Natural killer cell treated with Interleukin-12 subunit alpha and Interleukin-12 subunit beta and Interleukin-15 and Interleukin-18, amount 100 ng/mL, for 72 hours (primary cell): ENCODE measurements at regions not wholly inside any gene's neighbourhood (a gene's known extent, or its start where the extent isn't known, plus 50 kb on each side); places are given as distances from the start of the nearest gene placed in this dataset.

Experiments
- ATAC-seq, 2 donors: fragments of 150-1000 bp; cut with Tn5 transposase in 1 of 2; sonication (Bioruptor Pico), chemical (Tn5 transposase) in 1 of 2; 2 replicates each; pipeline ENCODE4 v1.10.0; 2021
- DNase-seq: peaks from one replicate; pipeline ENCODE4 v3.0.0; 2022; ENCODE audit warnings: low spot score
- H3K27ac Mint-ChIP-seq, 2 donors: 1 replicate in 1 of 2; 2 replicates in 1 of 2; pipeline ENCODE4 v1.8.0; 2022; ENCODE audit warnings: mixed read lengths in 2 of 2, mild to moderate bottlenecking in 1 of 2, moderate library complexity in 1 of 2
- H3K27me3 Mint-ChIP-seq, 2 donors: 1 replicate in 1 of 2; 2 replicates in 1 of 2; pipeline ENCODE4 v1.8.0; 2022; ENCODE audit warnings: mixed read lengths in 2 of 2
- H3K36me3 Mint-ChIP-seq: one replicate; pipeline ENCODE4 v1.8.0; 2022; ENCODE audit warnings: mixed read lengths
- H3K4me1 Mint-ChIP-seq, 2 donors: 1 replicate in 1 of 2; 2 replicates in 1 of 2; pipeline ENCODE4 v1.8.0; 2022; ENCODE audit warnings: low read depth in 2 of 2, mixed read lengths in 2 of 2, mild to moderate bottlenecking in 1 of 2
- H3K4me3 Mint-ChIP-seq: one replicate; pipeline ENCODE4 v1.8.0; 2022; ENCODE audit warnings: mixed read lengths
- H3K9me3 Mint-ChIP-seq: 2 replicates; pipeline ENCODE4 v1.8.0; 2022; ENCODE audit warnings: mixed read lengths

DNA sequence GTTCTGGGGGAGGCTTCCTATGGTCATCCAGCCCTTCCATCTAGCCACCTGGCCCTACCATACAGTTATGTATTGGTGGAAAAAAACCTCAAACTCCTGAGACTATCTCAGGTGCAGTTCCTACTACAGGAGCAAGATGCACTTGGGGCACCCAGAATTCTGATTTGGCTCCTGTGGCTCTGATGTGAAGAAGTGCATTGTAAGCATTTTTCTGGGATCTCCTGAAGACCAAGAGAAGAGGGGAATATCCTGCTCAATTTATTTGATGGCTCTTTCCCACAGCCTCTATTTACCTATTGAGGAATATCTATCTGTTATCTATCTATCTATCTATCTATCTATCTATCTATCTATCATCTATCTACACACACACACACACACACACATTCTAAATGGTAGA is 1981.5 kb downstream of the TP53TG3F start:
- no peak for ATAC-seq
- H3K4me1 Mint-ChIP-seq, result no peaks in the 10 kb centered on the region
- H3K4me3 Mint-ChIP-seq, result no peak overlapping the region
- peaks cover 6% of the 10 kb centered on the region for H3K9me3 Mint-ChIP-seq
- DNase-seq, result no peak
- no peaks in the 10 kb centered on the region for H3K27me3 Mint-ChIP-seq
- peaks cover 6% of the 10 kb centered on the region for H3K36me3 Mint-ChIP-seq
- H3K27ac Mint-ChIP-seq, result no peak overlapping the region

DNA sequence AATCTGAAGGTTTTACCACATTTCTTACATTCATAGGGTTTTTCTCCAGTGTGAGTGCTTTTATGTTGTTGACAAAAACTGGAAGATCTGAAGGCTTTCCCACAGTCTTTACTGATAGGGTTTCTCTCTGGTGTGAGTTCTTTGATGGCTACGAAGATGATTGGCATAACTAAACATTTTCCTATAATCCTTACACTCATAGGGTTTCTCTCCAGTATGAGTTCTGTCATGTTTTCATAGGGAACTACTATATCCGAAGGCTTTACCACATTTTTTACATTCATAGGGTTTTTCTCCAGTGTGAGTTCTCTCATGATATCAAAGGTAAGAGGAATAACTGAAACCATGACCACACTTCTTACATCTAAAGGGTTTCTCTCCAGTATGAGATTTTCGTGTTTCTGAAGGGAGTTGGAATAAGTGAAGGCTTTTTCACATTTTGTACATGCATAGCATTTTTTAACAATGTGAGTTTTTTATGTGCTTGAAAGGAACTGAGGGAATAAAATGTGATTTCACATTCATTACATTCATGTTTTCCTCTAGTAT is 1987.7 kb downstream of the TP53TG3F start:
- DNase-seq (no peak), ATAC-seq (no peak)
- peaks cover 25% of the 10 kb centered on the region for H3K36me3 Mint-ChIP-seq
- H3K27me3 Mint-ChIP-seq, result no peaks in the 10 kb centered on the region
- peaks cover 21% of the 10 kb centered on the region for H3K9me3 Mint-ChIP-seq
- H3K27ac Mint-ChIP-seq, result no peak overlapping the region
- no peak overlapping the region for H3K4me3 Mint-ChIP-seq
- no peaks in the 10 kb centered on the region for H3K4me1 Mint-ChIP-seq

DNA sequence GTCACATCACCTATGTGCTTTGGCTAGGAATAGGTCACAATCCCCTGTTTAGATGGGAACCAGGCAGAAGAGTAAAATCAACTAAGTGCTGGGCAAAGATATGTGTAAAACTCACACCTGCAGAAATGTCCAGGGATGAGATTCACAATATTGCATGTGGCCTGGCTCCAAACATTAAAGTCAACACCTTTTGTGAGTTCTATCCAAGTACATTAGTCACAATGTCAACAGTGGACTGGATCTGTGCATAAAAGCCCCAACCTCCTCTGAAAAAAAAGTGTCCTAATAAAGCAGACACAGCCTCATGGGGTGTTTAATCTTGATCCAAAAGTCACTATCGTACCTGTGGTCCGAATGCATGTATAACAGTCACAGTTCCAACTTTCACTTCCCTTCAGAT is 1990.3 kb downstream of the TP53TG3F start:
- no peak overlapping the region for H3K4me3 Mint-ChIP-seq
- no peaks in the 10 kb centered on the region for H3K4me1 Mint-ChIP-seq
- DNase-seq (no peak), ATAC-seq (no peak)
- H3K9me3 Mint-ChIP-seq, result peaks cover 24% of the 10 kb centered on the region
- H3K27ac Mint-ChIP-seq, result no peak overlapping the region
- H3K36me3 Mint-ChIP-seq, result peaks cover 28% of the 10 kb centered on the region
- H3K27me3 Mint-ChIP-seq, result no peaks in the 10 kb centered on the region

DNA sequence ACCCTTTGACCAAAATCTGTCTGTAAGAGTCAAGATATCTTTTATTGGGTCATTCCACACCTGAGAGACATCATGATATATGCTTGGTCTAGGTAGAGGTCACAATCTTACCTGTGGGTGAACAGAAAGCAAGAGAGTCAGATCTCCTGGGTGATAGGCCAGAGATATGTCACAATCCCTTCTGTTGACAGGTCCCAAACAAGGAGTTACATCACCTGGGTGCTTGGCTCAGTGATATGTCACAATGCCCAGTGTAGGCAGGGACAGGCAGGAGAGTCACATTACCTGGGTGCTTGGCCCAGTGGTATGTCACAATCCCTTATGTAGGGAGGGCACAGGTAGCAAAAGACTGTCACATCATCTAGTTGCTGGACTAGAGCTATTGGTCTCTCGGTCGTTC is 1991.2 kb downstream of the TP53TG3F start:
- H3K9me3 Mint-ChIP-seq, result peaks cover 24% of the 10 kb centered on the region
- no peak for ATAC-seq
- no peak for DNase-seq
- H3K36me3 Mint-ChIP-seq, result peaks cover 28% of the 10 kb centered on the region
- H3K4me3 Mint-ChIP-seq, result no peak overlapping the region
- H3K4me1 Mint-ChIP-seq, result no peaks in the 10 kb centered on the region
- no peak overlapping the region for H3K27ac Mint-ChIP-seq
- H3K27me3 Mint-ChIP-seq, result no peaks in the 10 kb centered on the region

DNA sequence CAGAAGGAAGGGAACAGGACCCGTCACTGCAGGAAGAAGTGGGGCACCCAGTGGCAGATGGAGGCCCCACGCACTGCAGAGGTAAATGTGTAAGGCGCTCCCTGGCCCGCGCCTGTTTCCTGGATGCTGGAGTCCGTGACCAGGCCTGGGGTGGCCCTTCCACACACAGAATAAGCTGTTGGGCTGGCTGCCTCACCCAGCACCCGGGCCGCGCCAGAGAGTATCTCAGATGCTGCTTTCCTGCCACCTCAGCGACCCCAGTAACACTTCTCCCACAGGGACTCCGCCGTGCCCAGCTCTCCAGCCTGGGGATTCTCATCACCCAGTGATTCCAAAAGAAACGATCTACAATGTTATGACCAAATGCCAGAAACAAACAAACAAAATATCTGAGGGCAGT is 1993.1 kb downstream of the TP53TG3F start:
- H3K9me3 Mint-ChIP-seq, result peaks cover 20% of the 10 kb centered on the region
- DNase-seq (no peak), ATAC-seq (no peak)
- H3K4me1 Mint-ChIP-seq, result no peaks in the 10 kb centered on the region
- H3K27me3 Mint-ChIP-seq, result no peaks in the 10 kb centered on the region
- H3K36me3 Mint-ChIP-seq, result peaks cover 21% of the 10 kb centered on the region
- no peak overlapping the region for H3K27ac Mint-ChIP-seq
- H3K4me3 Mint-ChIP-seq, result no peak overlapping the region

DNA sequence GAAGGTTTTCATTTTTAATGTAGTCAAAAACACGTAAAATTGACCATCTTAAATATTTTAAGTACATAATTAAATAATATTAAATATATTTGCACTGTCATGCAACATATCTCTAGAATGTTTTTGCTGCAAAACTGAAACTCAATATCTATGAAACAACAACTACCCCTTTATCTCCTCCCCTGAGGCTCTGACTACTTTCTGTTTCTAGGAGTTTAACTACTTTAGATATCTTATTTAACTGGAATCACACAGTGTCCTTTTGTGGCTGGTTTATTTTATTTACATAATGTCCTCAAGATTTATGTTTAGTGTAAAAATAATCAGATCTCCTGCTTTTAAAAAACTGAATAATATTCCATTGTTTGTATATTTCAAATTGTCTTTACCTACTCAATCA is 2003.9 kb downstream of the TP53TG3F start:
- peaks cover 19% of the 10 kb centered on the region for H3K9me3 Mint-ChIP-seq
- no peaks in the 10 kb centered on the region for H3K4me1 Mint-ChIP-seq

DNA sequence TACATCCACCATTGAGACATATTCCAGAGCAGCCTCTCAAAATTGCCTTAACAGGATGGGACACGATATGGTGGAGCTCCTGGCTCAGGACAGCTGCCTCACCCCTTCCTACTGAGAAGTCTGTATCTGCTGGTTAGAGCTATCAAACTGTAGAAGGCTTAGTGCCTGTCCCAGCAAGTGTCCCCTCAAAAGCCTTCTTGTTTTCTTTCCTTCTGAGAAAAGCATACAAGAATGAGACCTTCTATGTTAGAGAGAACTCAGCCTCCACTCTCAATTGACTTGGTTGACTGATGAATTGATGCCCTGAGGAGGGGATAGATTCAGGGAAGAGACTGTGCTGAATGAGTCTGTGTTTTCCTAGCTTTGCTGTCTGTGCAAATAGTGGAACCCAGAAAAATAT is 2020.9 kb downstream of the TP53TG3F start:
- no peak for ATAC-seq
- Mint-ChIP-seq H3K36me3 (peaks cover 6% of the 10 kb centered on the region), H3K4me1 (no peaks in the 10 kb centered on the region), H3K9me3 (peaks cover 8% of the 10 kb centered on the region), H3K27me3 (no peaks in the 10 kb centered on the region), H3K27ac (no peak overlapping the region), H3K4me3 (no peak overlapping the region)
- DNase-seq, result no peak

More for the DNA sequence above, 2003.9 kb downstream of the TP53TG3F start:
- Mint-ChIP-seq H3K4me3 (no peak overlapping the region), H3K36me3 (peaks cover 18% of the 10 kb centered on the region), H3K27me3 (no peaks in the 10 kb centered on the region), H3K27ac (no peak overlapping the region)
- DNase-seq (no peak), ATAC-seq (no peak)

DNA sequence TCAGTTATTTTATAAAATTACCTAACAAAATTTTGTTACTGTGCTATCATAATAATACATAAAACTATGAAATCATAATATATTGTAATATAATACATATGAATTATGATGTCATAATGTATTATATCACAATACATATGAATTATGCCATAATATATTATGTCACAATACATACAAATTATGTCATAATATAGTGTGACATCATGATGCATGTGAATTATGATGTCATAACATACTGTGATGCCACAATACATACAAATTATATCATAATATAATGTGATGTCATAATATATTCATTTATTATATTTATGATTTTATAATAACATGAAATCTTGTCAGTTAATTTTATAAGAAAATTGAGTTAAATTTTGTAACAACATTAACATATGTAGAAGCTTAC is 2021.6 kb downstream of the TP53TG3F start:
- Mint-ChIP-seq H3K27ac (no peak overlapping the region), H3K36me3 (peaks cover 6% of the 10 kb centered on the region), H3K27me3 (no peaks in the 10 kb centered on the region), H3K4me1 (no peaks in the 10 kb centered on the region), H3K4me3 (no peak overlapping the region), H3K9me3 (peaks cover 8% of the 10 kb centered on the region)
- no peak for DNase-seq
- no peak for ATAC-seq

DNA sequence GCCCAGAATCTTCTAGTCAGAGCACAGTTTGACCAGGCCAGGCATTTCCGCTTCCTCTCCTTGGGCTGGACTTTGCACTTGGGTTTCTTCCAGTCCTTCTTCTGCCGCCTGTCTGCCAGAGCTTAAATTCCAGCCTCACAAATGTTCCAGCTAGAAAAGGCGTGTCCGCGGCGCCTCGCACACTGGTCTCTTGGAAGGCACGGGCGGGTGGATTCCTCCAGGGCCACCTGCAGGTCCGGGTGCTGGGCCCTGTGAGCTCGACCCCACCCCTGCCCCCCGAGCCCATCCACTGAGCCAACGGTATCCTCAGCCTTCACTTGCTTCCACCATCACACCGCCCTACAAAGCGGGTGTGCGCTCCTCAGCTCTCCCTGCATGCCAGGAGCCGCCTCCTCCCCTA is 2026.5 kb downstream of the TP53TG3F start:
- ATAC-seq, result no peak
- H3K4me3 Mint-ChIP-seq, result no peak overlapping the region
- no peaks in the 10 kb centered on the region for H3K27me3 Mint-ChIP-seq

DNA sequence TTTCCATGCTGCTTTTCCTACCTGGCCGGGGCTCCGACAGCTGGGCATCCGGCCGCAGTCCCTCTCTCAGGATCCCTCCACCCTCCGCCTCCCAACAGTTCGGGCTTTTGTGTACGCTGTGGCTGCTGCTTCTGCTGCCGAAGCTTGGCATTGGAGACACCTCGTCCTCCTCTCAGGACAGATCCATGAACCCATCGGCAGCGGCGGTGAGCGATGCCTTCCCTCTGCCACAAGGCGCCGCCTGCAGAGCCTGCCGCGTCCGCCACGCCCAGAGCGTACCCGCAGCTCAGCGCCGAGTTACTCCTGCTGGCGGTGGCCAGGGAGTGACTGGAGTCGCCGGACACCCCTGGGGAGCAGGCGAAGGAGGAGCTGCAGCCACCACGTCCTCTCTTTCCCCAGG is 2032.8 kb downstream of the TP53TG3F start:
- Mint-ChIP-seq H3K27ac (no peak overlapping the region), H3K27me3 (no peaks in the 10 kb centered on the region), H3K9me3 (peaks cover 17% of the 10 kb centered on the region), H3K4me1 (no peaks in the 10 kb centered on the region), H3K36me3 (peaks cover 13% of the 10 kb centered on the region), H3K4me3 (no peak overlapping the region)
- DNase-seq (no peak), ATAC-seq (no peak)

More for the DNA sequence above, 2026.5 kb downstream of the TP53TG3F start:
- Mint-ChIP-seq H3K36me3 (peaks cover 14% of the 10 kb centered on the region), H3K9me3 (peaks cover 7% of the 10 kb centered on the region), H3K27ac (no peak overlapping the region), H3K4me1 (no peaks in the 10 kb centered on the region)
- DNase-seq, result no peak

DNA sequence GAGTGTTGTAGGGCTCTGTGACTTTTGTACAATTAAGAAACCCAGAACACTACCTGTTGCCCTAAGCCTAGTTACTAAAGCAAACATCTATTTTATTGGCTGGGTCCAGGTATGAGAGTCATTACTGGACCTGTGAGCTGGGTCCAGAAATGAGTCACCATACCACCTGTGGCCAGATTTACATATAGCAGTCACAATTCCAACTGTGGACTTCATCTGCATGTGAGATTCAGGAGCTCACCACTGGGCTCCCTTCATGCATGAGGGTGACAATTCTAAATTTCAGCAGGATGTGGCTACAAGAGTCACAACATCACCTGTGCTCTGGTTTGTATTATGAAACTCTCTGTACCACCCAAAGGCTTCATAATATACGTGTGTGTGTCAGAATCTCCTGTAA is 2038.0 kb downstream of the TP53TG3F start:
- DNase-seq (no peak), ATAC-seq (no peak)
- no peaks in the 10 kb centered on the region for H3K27me3 Mint-ChIP-seq
- H3K9me3 Mint-ChIP-seq, result peaks cover 12% of the 10 kb centered on the region
- no peaks in the 10 kb centered on the region for H3K4me1 Mint-ChIP-seq
- peaks cover 5% of the 10 kb centered on the region for H3K36me3 Mint-ChIP-seq
- no peak overlapping the region for H3K27ac Mint-ChIP-seq
- no peak overlapping the region for H3K4me3 Mint-ChIP-seq

DNA sequence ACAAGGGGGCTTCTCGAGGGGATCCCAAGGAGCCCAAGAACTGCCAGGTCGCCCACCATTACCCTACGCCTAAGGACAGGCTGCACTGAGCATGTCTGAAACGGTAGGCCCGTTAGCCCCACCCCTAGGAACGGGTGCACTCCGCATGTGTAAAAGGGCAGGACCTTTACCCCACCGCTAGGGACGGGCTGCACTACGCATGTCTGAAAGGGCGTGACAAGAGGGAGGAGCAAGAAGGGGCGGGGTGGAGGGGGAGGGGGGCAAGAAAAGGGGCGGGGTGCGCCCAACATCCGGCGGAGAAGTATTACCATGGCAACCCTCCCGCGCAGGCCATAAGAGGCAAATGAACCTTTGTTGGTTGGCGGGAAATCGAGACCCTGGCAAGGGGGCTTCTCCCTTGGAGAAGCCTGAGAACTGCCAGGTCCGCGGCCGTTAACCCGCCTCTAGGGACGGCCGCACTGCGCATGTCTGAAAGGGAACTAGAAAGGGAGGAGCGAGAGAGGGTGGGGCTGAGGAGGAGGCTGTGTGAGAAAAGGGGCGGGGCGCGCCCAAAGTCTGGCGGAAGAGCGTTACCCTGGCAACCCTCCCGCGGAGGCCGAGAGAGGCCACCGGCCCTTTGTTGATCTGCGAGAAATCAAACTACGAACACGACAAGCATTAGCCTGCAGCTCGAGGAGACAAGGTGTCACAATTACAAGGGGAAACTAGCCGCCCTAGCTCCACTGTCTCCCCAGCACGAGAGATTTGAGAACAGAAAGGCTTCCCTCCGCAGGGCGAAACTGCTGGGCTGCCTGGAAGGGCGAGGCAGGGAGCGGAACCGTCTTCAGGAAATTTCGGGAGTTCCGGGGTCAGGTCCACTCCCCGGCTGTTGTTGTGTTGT is 2046.8 kb downstream of the TP53TG3F start:
- no peak for DNase-seq
- Mint-ChIP-seq H3K27me3 (no peaks in the 10 kb centered on the region), H3K36me3 (peaks cover 9% of the 10 kb centered on the region), H3K27ac (no peak overlapping the region), H3K4me3 (no peak overlapping the region), H3K4me1 (no peaks in the 10 kb centered on the region), H3K9me3 (peaks cover 14% of the 10 kb centered on the region)
- no peak for ATAC-seq

DNA sequence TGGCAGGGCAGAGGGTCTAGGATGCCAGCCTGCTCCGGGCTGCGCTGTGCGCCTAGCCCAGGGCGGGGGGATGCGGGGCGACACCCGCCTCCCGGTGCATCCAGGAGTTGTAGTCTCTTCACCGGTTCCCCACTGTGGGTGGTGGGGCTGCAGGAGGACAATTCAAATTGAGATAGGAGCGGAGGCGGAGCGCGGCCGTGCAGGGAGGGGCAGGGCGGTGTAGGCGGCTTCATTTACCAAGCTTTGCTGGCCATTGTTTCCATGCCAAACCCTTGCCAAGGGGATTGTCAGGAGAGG is 2047.4 kb downstream of the TP53TG3F start:
- Mint-ChIP-seq H3K4me1 (no peaks in the 10 kb centered on the region), H3K9me3 (peaks cover 14% of the 10 kb centered on the region), H3K27ac (no peak overlapping the region), H3K27me3 (no peaks in the 10 kb centered on the region), H3K36me3 (peaks cover 9% of the 10 kb centered on the region), H3K4me3 (no peak overlapping the region)
- ATAC-seq (no peak), DNase-seq (no peak)

DNA sequence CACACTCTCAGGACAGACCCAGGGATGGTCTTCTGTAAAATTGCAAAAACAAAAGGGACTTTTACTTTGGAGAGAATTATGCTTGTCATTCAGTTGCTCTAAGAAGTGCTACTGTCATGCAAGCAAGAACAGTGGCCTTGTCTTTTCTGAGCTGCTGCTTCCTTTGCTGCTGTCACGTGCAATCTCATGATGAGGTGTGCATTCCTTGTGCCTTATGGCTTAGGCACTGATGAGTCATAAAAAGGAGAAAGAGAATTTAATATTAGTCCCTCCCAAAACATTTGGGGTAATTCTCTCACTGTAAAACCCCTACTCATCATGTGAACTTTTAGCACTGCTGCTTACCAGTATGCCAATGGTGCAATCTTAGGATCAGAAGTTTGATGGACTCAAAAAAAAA is 2051.3 kb downstream of the TP53TG3F start:
- Mint-ChIP-seq H3K4me1 (no peaks in the 10 kb centered on the region), H3K9me3 (peaks cover 14% of the 10 kb centered on the region), H3K27ac (no peak overlapping the region), H3K27me3 (no peaks in the 10 kb centered on the region), H3K4me3 (no peak overlapping the region), H3K36me3 (no peaks in the 10 kb centered on the region)
- DNase-seq (no peak), ATAC-seq (no peak)

DNA sequence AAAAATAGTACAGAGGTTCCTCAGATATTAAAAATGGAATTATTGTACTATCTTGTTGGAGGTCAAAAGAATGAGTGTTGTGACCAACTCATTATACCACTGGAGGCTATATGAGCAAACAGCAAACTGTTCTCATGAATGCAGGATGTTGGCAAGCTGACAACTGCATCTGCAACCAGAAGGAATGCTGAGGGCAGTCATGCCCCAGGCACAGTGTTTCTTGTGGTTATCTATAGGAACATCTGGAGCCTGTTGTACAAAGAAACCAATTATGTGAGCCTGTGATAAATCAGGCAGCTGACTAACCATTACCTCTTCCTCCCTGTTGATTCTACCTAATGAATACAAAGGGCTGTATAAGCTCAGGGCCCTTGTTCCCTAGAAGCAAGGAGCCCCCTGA is 2057.1 kb downstream of the TP53TG3F start:
- no peak overlapping the region for H3K4me3 Mint-ChIP-seq
- no peak for DNase-seq
- ATAC-seq, result no peak
- no peaks in the 10 kb centered on the region for H3K27me3 Mint-ChIP-seq
- no peaks in the 10 kb centered on the region for H3K36me3 Mint-ChIP-seq
- no peaks in the 10 kb centered on the region for H3K4me1 Mint-ChIP-seq
- no peak overlapping the region for H3K27ac Mint-ChIP-seq
- peaks cover 11% of the 10 kb centered on the region for H3K9me3 Mint-ChIP-seq
